CD4-positive, alpha-beta T cell (primary cell): ENCODE measurements at regions not wholly inside any gene's neighbourhood (a gene's known extent, or its start where the extent isn't known, plus 50 kb on each side); places are given as distances from the start of the nearest gene placed in this dataset.

Source experiments
- ATAC-seq: fragments of 200-7000 bp; cut with Tn5 transposase; one replicate; pipeline ENCODE4 v1.10.0; 2022; ENCODE audit warnings: mild to moderate bottlenecking; ENCODE audit not compliant: poor library complexity
- CTCF ChIA-PET: fragments of 350-600 bp; sonication (Branson Sonifier 250); formaldehyde crosslinking; loops from one replicate; lab custom pipeline; 2021; ENCODE audit warnings: antibody characterized with exemption, inconsistent platforms; lab: Charles Lee
- POLR2A ChIA-PET: fragments of 350-600 bp; sonication (Branson Sonifier 250); formaldehyde crosslinking; loops from one replicate; lab custom pipeline; 2021; ENCODE audit warnings: antibody characterized with exemption, inconsistent platforms; lab: Charles Lee
- DNase-seq, 14 experiments: peaks; one replicate each; pipeline ENCODE4 v3.0.0-alpha.2; 2013 to 2020; ENCODE audit warnings: mixed read lengths in 2 of 14
- H3K27ac ChIP-seq, 2 donors: one replicate each; pipeline versions ENCODE4 v1.5.1 to v1.7.0; 2013; ENCODE audit warnings: low read length in 2 of 2, low read depth in 1 of 2, mild to moderate bottlenecking in 1 of 2
- H3K27me3 ChIP-seq, 2 experiments: 1 replicate in 1 of 2; 2 replicates in 1 of 2; pipeline versions ENCODE4 v1.6.1 to v1.7.0; 2013; ENCODE audit warnings: low read length in 2 of 2, control low read depth in 1 of 2, mild to moderate bottlenecking in 1 of 2, moderate library complexity in 1 of 2; ENCODE audit not compliant: insufficient read depth in 2 of 2, control insufficient read depth in 1 of 2
- H3K36me3 ChIP-seq: one replicate; pipeline ENCODE4 v1.6.1; 2013; ENCODE audit warnings: low read length, control low read depth; ENCODE audit not compliant: insufficient read depth
- H3K4me1 ChIP-seq: one replicate; pipeline ENCODE4 v1.6.1; 2013; ENCODE audit warnings: low read length, control low read depth; ENCODE audit not compliant: insufficient read depth
- H3K4me3 ChIP-seq: one replicate; pipeline ENCODE4 v1.5.1; 2013; ENCODE audit warnings: mild to moderate bottlenecking, low read length, moderate library complexity
- H3K9me3 ChIP-seq, 2 experiments: 1 replicate in 1 of 2; 2 replicates in 1 of 2; pipeline versions ENCODE4 v1.6.1 to v1.7.0; 2013; ENCODE audit warnings: low read length in 2 of 2, mild to moderate bottlenecking in 2 of 2, control low read depth in 1 of 2, moderate library complexity in 1 of 2; ENCODE audit not compliant: control insufficient read depth in 1 of 2, insufficient read depth in 1 of 2
- H3K27ac Mint-ChIP-seq: one replicate; pipeline ENCODE4 v1.8.0; 2020; ENCODE audit warnings: mixed read lengths
- H3K27me3 Mint-ChIP-seq: one replicate; pipeline ENCODE4 v1.8.0; 2021; ENCODE audit warnings: mixed read lengths
- H3K36me3 Mint-ChIP-seq: one replicate; pipeline ENCODE4 v1.8.0; 2021; ENCODE audit warnings: low read depth, mixed read lengths
- H3K4me1 Mint-ChIP-seq: one replicate; pipeline ENCODE4 v1.8.0; 2021; ENCODE audit warnings: low read depth, mixed read lengths
- H3K4me3 Mint-ChIP-seq: one replicate; pipeline ENCODE4 v1.8.0; 2020; ENCODE audit warnings: mild to moderate bottlenecking, mixed read lengths
- H3K9me3 Mint-ChIP-seq: one replicate; pipeline ENCODE4 v1.8.0; 2020; ENCODE audit warnings: mixed read lengths
- CTCF ChIP-seq: fragments of 200-600 bp; IDR thresholded peaks from one replicate; pipeline ENCODE4 v1.8.0; 2022; ENCODE audit warnings: antibody characterized with exemption, mild to moderate bottlenecking
- intact Hi-C, 2 experiments: fragments of 100-400 bp; cut with DNase I in 1 of 2; cut with micrococcal nuclease in 1 of 2; formaldehyde crosslinking; loops; one replicate each; pipeline versions ENCODE4 v1.15.1 to v1.9.0; 2023 to 2025; cut with DNase I, micrococcal nuclease

GRCh38 chr2:143940720-143941119 is 579.2 kb downstream of the ZEB2 start:
- Mint-ChIP-seq H3K4me1 (peaks cover 16% of the 10 kb centered on the region), H3K27me3 (peaks cover 44% of the 10 kb centered on the region), H3K27ac (no peak overlapping the region), H3K4me3 (no peak overlapping the region), H3K36me3 (no peaks in the 10 kb centered on the region), H3K9me3 (no peaks in the 10 kb centered on the region)
- no peak overlapping the region for H3K27ac ChIP-seq
- peaks cover 0 to 4% of the 10 kb centered on the region in 2 experiments for H3K9me3 ChIP-seq
- TF ChIP-seq CTCF = no peak
- no peak for ATAC-seq
- no peak for DNase-seq
- no peak overlapping the region for H3K4me3 ChIP-seq
- H3K36me3 ChIP-seq = no peaks in the 10 kb centered on the region
- peaks cover 9 to 29% of the 10 kb centered on the region in 2 experiments for H3K27me3 ChIP-seq
- H3K4me1 ChIP-seq = peaks cover 7% of the 10 kb centered on the region
- CTCF ChIA-PET = no interaction called here
- intact Hi-C loops = no loop called here
- POLR2A ChIA-PET = no interaction called here

GRCh38 chr2:143939626-143940330 is 580.1 kb downstream of the ZEB2 start:
- H3K27ac Mint-ChIP-seq = no peak overlapping the region
- H3K27me3 Mint-ChIP-seq = peaks cover 52% of the 10 kb centered on the region
- H3K4me3 Mint-ChIP-seq = no peak overlapping the region
- ATAC-seq (no peak), DNase-seq (no peak)
- no peaks in the 10 kb centered on the region for H3K36me3 Mint-ChIP-seq
- H3K27ac ChIP-seq = no peak overlapping the region
- no peak overlapping the region for H3K4me3 ChIP-seq
- H3K4me1 Mint-ChIP-seq = peaks cover 16% of the 10 kb centered on the region
- H3K27me3 ChIP-seq = peaks cover 9 to 29% of the 10 kb centered on the region in 2 experiments
- CTCF ChIA-PET = no interaction called here
- peaks cover 0 to 4% of the 10 kb centered on the region in 2 experiments for H3K9me3 ChIP-seq
- H3K4me1 ChIP-seq = peaks cover 7% of the 10 kb centered on the region
- intact Hi-C loops = no loop called here
- no peaks in the 10 kb centered on the region for H3K36me3 ChIP-seq
- POLR2A ChIA-PET = no interaction called here
- no peaks in the 10 kb centered on the region for H3K9me3 Mint-ChIP-seq
- TF ChIP-seq CTCF = no peak

GRCh38 chr2:143937723-143938350 is 582.1 kb downstream of the ZEB2 start:
- Histone ChIP-seq H3K27ac (no peak overlapping the region), H3K9me3 (peaks cover 0 to 4% of the 10 kb centered on the region in 2 experiments), H3K4me1 (peaks cover 7% of the 10 kb centered on the region), H3K36me3 (no peaks in the 10 kb centered on the region), H3K4me3 (no peak overlapping the region), H3K27me3 (peaks cover 9 to 35% of the 10 kb centered on the region in 2 experiments)
- ChIA-PET CTCF (interaction anchor here (0.5 kb wide), 1 partner anchor 923 kb away, joined by 3 read pairs; no protein-coding TSS in a partner anchor), POLR2A (no interaction called here)
- DNase-seq = no peak
- intact Hi-C loops = no loop called here
- Mint-ChIP-seq H3K4me1 (peaks cover 16% of the 10 kb centered on the region), H3K36me3 (no peaks in the 10 kb centered on the region), H3K27me3 (peaks cover 69% of the 10 kb centered on the region), H3K27ac (no peak overlapping the region), H3K4me3 (no peak overlapping the region), H3K9me3 (no peaks in the 10 kb centered on the region)
- no peak for ATAC-seq
- TF ChIP-seq CTCF = no peak
